CD4-positive, alpha-beta T cell treated with Interleukin-15 for 4 hours (primary cell): ENCODE measurements at regions not wholly inside any gene's neighbourhood (a gene's known extent, or its start where the extent isn't known, plus 50 kb on each side); places are given as distances from the start of the nearest gene placed in this dataset.

Experiments
- DNase-seq: peaks from one replicate; pipeline ENCODE4 v3.0.0-alpha.2; 2020; ENCODE audit warnings: low spot score

DNA sequence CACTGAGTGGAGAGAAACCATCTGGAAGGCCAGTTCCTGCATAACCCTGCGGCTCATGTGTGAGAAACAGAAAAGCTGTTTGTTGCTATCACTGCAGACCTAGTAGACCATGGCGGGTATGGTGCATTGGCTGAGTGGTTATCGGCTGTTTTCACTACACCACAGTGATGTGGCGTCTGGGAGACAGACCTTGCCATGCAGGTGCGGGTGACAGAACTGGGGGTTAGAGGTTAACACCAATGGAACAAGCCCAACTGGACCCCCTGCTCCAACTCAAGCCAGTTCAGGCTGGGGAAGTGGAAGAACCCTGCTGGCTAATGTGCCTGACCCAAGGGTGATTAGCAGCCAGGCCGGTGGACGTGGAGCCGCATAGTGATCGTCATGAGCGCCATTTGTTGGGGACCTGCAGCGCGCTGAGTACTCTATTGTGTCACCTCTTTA, 91.9 kb downstream of the IRF8 start:
- DNase-seq: no peak

- DNase-seq: no peak
These were observed 92.5 kb downstream of the IRF8 start for GRCh38 chr16:85991425-85991824.

DNA sequence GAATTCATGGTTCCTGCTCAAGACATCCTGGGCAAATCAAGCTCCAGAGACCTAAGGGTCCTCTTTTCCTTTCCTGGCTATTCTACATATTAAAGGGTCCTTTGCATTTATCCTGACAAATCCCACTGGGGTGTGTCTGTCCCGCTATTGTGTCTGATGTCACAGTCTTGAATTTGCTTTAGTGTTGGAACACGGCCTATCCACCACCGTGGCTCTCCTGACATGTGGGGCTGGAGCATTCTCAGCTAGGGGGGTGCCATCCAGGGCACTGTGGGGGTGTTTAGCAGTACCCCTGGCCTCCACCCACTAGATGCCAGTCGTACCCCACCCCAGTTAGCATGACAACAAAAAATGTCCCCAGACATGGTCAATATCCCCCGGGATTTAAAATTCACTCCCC, 92.9 kb downstream of the IRF8 start:
- DNase-seq: no peak

GRCh38 chr16:85992359-85992758, 93.4 kb downstream of the IRF8 start:
- no peak for DNase-seq

- no peak for DNase-seq
These were observed 93.8 kb downstream of the IRF8 start for GRCh38 chr16:85992779-85993178.

- no peak for DNase-seq
These were observed 95.8 kb downstream of the IRF8 start for GRCh38 chr16:85994492-85995490.

DNA sequence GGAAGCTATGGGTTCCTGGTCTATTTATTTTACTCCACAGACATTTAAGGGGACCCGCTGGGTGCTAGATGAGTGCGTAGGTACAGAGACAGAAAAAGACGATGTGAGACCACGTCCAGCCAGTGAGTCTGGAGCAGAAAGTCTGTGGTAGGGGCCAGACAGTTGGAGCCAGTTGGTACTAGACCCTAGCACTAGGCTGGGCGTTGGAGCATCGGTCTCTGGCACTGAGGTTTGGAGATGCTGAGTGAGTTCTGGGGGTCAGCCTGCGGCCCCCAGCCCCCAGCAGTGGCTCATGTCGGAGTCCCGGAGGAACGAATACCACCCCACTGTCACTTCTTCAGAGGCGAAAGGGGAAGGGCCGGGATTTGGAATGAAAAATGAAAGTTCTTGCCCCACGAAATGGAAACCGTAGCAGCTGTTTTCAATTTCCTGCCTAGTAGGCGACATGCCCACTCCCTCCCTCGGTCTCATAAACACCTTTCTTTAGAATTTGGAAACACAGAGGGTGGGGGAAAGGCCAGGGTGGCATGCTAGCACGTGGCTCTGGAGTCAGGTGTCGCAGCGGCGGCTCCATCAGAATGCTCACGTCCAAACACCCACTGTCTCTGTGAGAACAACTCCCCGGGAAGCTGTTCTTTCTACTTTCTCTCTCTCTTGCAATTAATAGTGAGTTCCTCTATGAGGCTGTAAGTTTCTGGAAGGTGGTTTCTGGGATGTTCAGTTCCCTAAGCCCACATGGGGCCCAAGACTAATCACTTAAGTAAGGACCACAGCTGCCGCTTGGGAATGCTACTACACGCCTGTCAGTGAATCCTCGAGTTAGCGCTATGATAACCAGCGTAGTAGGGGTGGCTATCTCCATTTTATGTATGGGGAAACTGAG, 96.8 kb downstream of the IRF8 start:
- DNase-seq: no peak

GRCh38 chr16:85996843-85997242, 97.9 kb downstream of the IRF8 start:
- DNase-seq: no peak

GRCh38 chr16:85998171-85998867, 99.4 kb downstream of the IRF8 start:
- no peak for DNase-seq

DNA sequence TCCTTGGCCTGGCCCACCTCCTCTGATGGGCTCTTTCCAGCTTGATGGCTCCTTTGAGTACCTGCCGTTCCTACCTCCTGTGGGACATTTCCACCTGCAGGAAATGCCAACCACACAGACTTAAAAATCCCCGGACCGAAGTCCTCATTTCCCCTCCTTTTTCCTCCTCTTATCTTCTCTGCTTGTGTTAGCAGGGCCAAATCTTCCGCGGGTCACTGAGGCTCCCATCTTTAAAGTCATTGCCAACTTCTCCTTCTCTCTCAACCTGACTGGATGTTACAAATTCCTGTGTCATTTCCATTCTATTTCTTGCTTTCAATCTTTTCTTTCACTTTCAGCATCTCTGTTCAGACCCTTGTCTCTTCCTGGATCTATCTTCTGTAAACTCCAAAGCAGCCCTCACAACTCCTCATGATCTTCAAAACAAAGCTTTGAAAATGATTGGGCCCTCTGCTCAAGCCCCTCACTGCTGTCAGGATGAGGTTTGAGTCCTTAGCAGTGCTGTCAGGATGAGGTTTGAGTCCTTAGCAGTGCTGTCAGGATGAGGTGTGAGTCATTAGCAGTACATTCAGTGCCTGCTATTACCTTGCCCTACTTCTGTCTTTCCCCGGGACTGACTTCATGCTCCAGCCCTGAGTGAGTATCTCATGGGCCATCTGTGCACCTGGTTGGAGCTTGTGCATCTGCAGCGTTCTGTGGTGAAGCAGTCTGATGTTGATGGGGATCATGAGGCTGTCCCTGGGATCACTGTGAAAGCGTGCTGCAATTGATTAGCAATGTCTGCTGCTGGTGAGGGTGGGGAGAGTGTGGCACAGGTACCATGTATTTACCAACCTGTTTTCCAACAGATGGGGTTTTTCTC, 100.1 kb downstream of the IRF8 start:
- DNase-seq: no peak

- no peak for DNase-seq
These were observed 100.8 kb downstream of the IRF8 start for GRCh38 chr16:85999778-86000177.

- no peak for DNase-seq
These were observed 103.4 kb downstream of the IRF8 start for GRCh38 chr16:86002178-86002900.

DNA sequence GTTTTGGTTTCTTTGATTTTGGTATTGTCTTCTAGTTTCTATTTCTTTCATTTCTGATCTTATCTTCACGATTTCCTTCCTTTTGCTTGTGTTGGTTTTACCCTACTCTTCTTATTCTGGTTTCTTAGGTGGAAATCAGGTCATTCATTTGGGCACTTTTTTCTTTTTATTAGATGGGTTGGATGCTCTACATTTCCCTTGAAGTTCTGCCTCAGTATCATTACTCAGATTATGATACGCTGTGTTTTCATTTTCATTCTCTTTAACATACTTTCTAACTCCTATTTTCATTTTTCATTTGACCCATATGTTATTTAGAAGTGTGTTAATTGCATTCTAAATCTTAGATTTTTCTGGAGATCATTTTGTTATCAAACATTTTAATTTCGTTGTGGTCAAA, 108.6 kb downstream of the IRF8 start:
- DNase-seq: no peak

DNA sequence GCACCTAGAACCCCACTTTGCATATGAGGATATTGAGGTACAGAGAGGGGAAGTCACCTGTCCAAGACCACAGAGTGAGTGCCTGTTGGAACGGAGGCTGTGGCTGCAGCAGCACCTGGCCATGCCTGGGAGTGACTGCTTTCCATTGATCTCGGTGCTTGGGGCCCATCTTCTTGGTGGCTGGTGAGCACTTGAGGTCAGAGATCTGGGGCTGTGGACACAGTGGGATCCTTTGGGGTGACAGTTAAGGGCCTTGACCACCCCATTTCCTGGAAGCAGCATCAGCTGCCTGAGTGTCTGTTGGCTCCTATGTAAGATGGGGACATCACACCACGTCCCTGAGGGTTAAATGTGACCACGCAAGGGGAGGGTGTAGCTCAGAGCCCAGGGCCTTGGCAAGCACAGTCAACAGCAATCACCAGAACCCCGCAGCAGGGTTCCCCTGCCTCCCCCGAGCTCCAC, 111.7 kb downstream of the IRF8 start:
- no peak for DNase-seq

DNA sequence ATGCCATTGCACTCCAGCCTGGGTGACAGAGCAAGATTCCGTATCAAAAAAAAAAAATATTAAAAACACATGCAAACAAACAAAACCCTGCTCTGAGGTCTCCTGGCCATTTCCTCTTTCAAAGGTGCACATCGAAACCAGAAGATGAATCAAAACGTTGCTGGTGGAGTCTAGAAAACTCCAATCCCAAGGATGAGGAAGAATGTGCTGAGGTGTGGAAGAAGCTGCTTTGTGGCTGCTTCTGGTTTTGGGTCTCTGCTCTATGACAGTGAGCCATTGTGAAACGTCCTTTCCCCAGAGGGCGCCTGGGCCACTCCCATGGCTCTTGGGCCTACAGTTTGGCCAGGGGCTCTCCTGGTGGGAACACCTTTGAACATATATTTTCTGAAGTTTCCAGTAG, 112.6 kb downstream of the IRF8 start:
- no peak for DNase-seq

- no peak for DNase-seq
These were observed 113.3 kb downstream of the IRF8 start for GRCh38 chr16:86012221-86012620.

DNA sequence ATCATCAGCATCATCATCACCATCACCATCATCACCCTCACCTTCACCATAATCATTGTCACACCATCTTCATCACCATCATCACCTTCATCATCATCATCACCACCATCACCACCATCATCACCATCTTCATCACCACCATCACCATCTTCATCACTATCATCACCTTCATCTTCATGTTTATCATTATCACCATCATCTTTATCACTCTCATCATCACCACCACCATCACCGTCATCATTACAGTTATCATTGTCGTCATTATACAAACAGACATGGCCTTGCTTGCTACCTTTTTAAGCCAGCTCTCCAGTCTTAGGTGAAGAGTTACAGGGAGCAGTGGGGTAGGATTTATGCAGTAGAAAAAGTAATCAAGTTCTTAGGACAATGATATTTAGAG, 114.9 kb downstream of the IRF8 start:
- DNase-seq: no peak

DNA sequence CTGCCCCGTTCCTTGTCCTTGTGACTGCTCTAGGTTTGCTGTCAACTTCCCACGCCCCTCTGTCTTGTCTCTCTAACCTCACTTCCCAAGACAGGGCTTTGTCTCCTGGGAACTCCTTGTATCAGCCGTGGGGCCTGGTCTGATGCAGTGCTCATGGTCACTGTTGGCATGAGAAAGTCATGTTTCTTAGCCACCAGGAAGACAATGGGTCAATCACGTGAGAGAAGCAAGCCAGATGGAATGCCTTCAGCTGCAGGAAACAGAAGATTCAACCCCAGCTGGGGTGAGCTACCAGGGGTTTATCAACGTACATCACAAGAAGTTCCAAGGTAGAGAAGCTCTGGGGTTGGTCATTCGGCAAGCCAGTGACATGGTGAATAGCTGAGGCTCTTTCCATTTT, 116.6 kb downstream of the IRF8 start:
- DNase-seq: no peak

- DNase-seq: peak; percentile 49
These were observed 117.4 kb downstream of the IRF8 start for GRCh38 chr16:86016201-86016965.

- DNase-seq: no peak
These were observed 119.1 kb downstream of the IRF8 start for GRCh38 chr16:86018071-86018470.
